ENCODE measurements at regions not wholly inside any gene's neighbourhood (a gene's known extent, or its start where the extent isn't known, plus 50 kb on each side); places are given as distances from the start of the nearest gene placed in this dataset.

- TF ChIP-seq CTCF (IDR thresholded peaks at IDR 0.05 in 4 of 5, conservative IDR thresholded peaks at IDR 0.05 in 1 of 5), result no peak
- TF ChIP-seq POLR2A (IDR thresholded peaks at IDR 0.05), result no peak
Observed at GRCh38 chr13:44686531-44686934, 110.4 kb upstream of the TSC22D1 start.
